T47D (cell line): ENCODE measurements at regions not wholly inside any gene's neighbourhood (a gene's known extent, or its start where the extent isn't known, plus 50 kb on each side); places are given as distances from the start of the nearest gene placed in this dataset.
A peak's percentile ranks its signal among the peaks of the same experiment; 100 is the strongest.

Experiments
- DNase-seq, 2 experiments: peaks; one replicate each; pipeline versions ENCODE4 v3.0.0 to v3.0.0-alpha.2; 2011 to 2012; ENCODE audit warnings: low read depth in 1 of 2, low spot score in 1 of 2
- JUND ChIP-seq: IDR thresholded peaks from 2 replicates; pipeline ENCODE4 v1.6.1; 2012; ENCODE audit warnings: low read depth
- in situ Hi-C: cut with HindIII; loops from 2 replicates; pipeline ENCODE4 v1.10.0; 2016; ENCODE audit warnings: low sequenced_read_pairs, low pct_unique_long_range_greater_than_20kb

DNA sequence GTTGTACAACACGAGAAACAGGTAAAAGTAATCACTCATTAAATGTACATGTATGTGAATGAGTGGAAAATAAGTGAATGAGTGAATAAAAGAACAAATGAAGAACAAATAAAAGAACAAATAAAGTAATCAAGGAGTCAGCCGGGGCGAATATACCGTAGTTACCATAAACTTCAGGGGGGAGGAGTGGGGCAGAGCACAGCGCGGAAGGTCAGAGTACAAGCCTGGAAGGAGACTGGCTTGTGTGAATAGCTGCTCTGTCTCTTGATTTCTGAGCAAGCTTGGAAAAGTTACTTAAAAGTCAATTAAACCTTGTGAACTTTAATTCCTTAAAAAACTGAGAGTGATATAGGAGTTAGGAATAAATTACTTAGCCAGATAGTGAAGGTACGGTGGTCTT, 466.5 kb upstream of the CNTN4 start:
- in situ Hi-C loops = no loop called here
- no peak for TF ChIP-seq JUND
- DNase-seq = no peak

- no peak for DNase-seq
- in situ Hi-C loops = no loop called here
- TF ChIP-seq JUND = no peak
These were observed 436.8 kb upstream of the CNTN4 start for GRCh38 chr3:1661839-1662238.

GRCh38 chr3:1664266-1664665, 434.4 kb upstream of the CNTN4 start:
- in situ Hi-C loops = no loop called here
- TF ChIP-seq JUND = no peak
- no peak for DNase-seq

DNA sequence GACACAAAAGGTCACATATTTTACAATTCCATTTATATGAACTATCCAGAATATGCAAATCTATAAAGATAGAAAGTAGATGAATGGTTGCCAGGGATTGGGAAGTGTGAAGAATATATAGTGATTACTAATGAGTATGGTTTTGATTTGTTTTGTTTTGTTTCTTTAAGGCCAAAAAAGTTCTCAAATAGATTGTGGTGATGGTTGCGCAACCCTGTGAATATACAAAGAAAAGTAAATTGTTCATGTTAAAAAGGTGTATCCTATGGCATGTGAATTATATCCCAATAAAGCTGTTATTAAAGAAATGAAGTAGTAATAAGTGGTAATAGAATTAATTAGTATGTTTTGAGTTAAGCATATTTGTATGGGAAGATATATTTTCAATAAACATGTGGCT, 431.8 kb upstream of the CNTN4 start:
- in situ Hi-C loops = no loop called here
- no peak for DNase-seq
- TF ChIP-seq JUND = no peak

DNA sequence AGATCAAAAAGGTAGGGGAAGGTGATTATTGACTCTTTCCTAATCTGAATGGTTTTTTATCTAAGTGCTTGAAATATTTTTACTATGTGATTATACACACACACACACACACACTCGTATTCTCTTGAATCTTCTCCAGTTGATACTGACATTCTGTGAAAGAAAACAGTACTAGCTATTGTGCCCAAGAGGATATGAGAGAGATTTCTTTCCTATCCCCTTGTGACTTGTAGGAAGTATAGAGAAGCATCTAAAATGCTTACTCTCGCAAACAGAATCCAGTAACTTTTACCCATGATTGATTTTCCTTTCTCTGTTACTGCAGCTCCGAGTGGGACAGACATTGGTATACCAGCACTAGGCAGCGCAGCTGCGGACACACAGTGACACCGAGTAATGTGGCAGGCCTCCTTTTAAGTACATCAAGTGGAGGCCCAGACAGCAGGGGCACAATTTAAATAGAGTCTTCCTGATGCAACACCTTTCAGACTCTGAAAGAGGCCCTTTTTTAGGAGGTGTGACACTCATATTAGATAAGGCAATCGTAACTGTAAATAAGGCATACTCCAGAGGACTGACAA, 421.0 kb upstream of the CNTN4 start:
- in situ Hi-C loops = no loop called here
- TF ChIP-seq JUND = no peak
- DNase-seq = no peak

GRCh38 chr3:1692428-1692827, 406.2 kb upstream of the CNTN4 start:
- in situ Hi-C loops = no loop called here
- DNase-seq = no peak
- TF ChIP-seq JUND = no peak

DNA sequence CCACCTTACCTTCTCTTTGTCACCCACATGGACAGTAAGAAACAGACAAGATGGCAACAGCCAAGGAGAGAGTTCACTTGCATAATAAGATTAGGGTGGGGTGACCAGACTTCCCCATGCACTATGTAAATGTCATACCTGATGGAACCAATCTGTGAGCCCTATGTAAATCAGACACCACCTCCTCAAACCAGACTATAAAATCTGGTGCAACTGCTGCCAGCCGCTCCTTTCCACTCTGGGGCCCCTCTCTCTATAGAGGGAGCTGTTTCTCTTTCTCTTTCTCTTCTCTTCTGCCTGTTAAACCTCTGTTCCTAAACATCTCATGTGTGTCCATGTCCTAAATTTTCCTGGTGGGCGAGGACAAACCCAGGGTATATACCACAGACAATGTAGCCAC, 405.5 kb upstream of the CNTN4 start:
- in situ Hi-C loops = no loop called here
- DNase-seq = peak in 1 of 2 experiments; percentile 44
- no peak for TF ChIP-seq JUND

DNA sequence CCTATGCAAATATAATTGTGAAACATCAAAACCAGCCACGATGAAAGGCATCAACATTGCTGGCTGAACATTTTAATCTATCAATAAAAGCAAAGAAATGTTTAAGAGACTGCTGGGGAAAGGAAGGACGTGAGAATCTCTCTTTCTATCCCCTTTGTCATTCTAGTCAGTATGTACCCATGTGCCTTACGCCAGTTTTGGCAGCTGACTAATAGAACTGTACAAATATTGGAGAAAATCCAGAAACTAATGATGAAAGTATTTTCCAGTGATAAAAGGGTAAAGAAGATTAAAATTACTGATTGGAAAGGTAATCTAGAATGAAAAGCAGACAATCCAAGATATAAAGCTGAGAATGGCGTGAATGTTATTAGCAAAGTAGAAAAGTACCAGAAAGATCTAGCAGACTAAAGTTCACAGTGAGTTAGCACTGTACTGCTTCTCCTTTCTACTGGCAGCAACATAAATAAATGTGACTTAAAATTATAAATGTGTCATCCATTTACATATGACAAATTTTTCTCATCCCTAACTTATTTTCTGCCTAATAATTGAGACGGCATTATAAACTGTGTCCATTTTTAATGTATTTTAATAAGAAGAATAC, 401.9 kb upstream of the CNTN4 start:
- no peak for TF ChIP-seq JUND
- DNase-seq = no peak
- in situ Hi-C loops = no loop called here

DNA sequence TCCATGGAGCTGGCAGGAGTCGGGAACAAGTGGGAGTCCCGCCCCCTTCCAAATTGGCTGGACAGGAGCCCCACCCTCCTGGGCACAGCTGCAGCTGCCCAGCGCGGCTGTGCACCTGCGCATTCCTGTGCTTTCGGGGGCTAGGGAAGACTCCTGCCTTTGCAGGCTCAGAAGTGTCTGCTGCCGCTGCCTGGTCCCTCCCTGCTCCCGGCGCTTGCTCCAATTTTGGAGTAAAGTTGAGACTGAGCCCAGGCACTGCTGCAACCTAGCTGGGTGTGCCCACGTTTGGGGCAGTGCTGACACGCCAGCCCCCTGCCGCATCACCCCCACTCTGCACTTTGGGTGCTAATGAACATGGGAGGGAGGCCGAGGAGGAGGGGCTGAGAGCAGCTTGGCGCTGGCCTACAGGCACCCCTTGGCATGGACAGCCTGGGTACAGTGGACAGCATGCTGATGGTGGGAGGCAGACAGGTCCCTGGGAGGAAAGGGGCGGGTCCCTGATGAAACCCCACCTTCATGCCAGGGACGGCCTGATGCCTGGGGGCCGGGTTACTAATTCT, 399.2 kb upstream of the CNTN4 start:
- no peak for TF ChIP-seq JUND
- in situ Hi-C loops = no loop called here

DNA sequence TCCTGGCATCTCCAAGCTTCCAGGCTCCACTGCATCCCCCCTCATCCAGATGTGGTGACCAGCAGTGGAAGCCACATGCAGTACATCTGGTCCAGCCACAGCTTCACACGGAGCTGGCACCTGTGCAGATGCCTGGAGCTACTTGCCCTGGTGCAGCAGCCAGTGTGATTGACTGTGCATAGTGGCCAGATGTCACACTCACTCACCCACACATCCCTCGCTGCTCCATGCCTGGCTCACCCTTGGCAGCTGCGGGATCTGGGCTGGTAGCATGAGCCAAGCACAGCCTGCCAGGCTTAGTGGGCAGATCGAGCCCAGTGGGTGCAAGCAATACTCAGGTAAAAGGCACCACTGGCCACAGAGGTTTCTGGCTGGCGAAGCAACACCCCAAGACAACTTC, 398.0 kb upstream of the CNTN4 start:
- in situ Hi-C loops = no loop called here
- TF ChIP-seq JUND = no peak
- no peak for DNase-seq

More for the DNA sequence above, 399.2 kb upstream of the CNTN4 start:
- DNase-seq = no peak

GRCh38 chr3:1703169-1703568, 395.5 kb upstream of the CNTN4 start:
- no peak for TF ChIP-seq JUND
- in situ Hi-C loops = no loop called here

GRCh38 chr3:1710663-1711062, 388.0 kb upstream of the CNTN4 start:
- no peak for TF ChIP-seq JUND
- DNase-seq = no peak
- in situ Hi-C loops = no loop called here

More at GRCh38 chr3:1703169-1703568, 395.5 kb upstream of the CNTN4 start:
- DNase-seq = no peak

DNA sequence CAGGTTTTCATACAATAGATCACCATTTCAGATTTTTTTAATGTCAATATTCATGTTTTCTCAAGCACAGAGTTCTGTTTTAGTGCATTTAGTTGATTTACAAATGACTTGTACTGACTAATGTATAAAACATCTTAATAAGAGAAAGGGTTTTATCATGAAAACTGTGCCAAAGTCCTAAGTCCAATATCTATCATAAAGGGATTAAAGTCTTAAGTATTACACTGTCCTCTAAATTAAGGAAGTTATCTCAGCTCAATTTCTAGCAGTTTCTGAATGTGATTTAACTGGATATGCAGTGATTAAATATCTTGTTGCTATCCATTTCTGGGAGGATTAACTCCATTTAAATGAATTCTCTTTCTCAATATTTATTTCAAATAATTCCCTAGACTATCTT, 381.1 kb upstream of the CNTN4 start:
- no peak for DNase-seq
- TF ChIP-seq JUND = no peak

DNA sequence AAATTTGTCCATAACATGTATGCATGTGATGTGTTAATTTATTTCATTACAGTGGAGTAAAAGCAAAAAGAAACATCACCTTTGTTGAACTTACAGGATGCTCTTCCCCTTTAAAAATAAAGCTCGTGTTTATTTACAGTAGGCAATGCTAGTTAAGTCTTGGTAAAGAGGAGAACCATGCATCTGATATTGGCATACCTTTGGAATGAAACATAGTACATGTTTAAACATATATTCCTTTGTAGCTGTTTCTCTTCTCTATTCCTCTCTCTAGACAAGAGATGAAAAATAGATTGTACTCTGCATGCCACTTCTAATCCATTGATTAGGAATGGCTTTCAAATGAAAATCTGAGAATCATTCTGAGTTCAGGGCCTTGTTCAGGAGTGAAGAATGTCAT, 374.9 kb upstream of the CNTN4 start:
- in situ Hi-C loops = no loop called here
- DNase-seq = no peak
- no peak for TF ChIP-seq JUND

More for the DNA sequence above, 381.1 kb upstream of the CNTN4 start:
- in situ Hi-C loops = no loop called here
